Endothelial cell of umbilical vein (primary cell): ENCODE measurements at regions not wholly inside any gene's neighbourhood (a gene's known extent, or its start where the extent isn't known, plus 50 kb on each side); places are given as distances from the start of the nearest gene placed in this dataset.

ENCODE experiments used
- BruUV-seq: library from RNA; stranded (reverse); fragments of 400-500 nt; replicated peaks from 2 replicates; lab custom pipeline; 2021; lab: Mats Ljungman, UMichigan
- CTCF ChIA-PET: fragments of 300-600, 350-600 bp; sonication (Branson Sonifier 250); formaldehyde crosslinking; loops from one replicate; lab custom pipeline; 2021; ENCODE audit warnings: antibody characterized with exemption, inconsistent platforms; lab: Charles Lee
- POLR2A ChIA-PET: fragments of 300-600, 350-600 bp; sonication (Branson Sonifier 250); formaldehyde crosslinking; loops from one replicate; lab custom pipeline; 2021; ENCODE audit warnings: antibody characterized with exemption, inconsistent platforms; lab: Charles Lee
- DNase-seq: peaks from one replicate; pipeline ENCODE4 v3.0.0-alpha.2; 2011; ENCODE audit warnings: low read depth, low spot score
- FAIRE-seq: peaks from 2 replicates; lab custom pipeline; 2011; peaks lifted over from hg19 to GRCh38; lab: Jason Lieb, UNC
- H2AFZ ChIP-seq: 2 replicates; pipeline ENCODE4 v1.6.0; 2012; ENCODE audit warnings: low read depth, low read length, control low read depth, inconsistent platforms
- H3K27ac ChIP-seq: 2 replicates; pipeline ENCODE4 v1.5.1; 2011; ENCODE audit warnings: low read depth, mild to moderate bottlenecking, control low read depth, low read length, moderate library complexity; ENCODE audit not compliant: insufficient read depth
- H3K27me3 ChIP-seq, 2 experiments: 2 replicates each; pipeline versions ENCODE4 v1.6.0 to v1.6.1; 2011; ENCODE audit warnings: low read length in 2 of 2, mixed read lengths in 1 of 2; ENCODE audit not compliant: control insufficient read depth in 2 of 2, insufficient read depth in 2 of 2
- H3K36me3 ChIP-seq, 2 experiments: 2 replicates in 1 of 2; 3 replicates in 1 of 2; pipeline ENCODE4 v1.5.1; 2011; ENCODE audit warnings: low read length in 2 of 2, mild to moderate bottlenecking in 1 of 2, moderate library complexity in 1 of 2; ENCODE audit not compliant: control insufficient read depth in 2 of 2, insufficient read depth in 2 of 2; ENCODE audit errors: extremely low read depth in 1 of 2
- H3K4me1 ChIP-seq: 3 replicates; pipeline ENCODE4 v1.5.1; 2011; ENCODE audit warnings: mild to moderate bottlenecking, low read length; ENCODE audit not compliant: control insufficient read depth, insufficient read depth; ENCODE audit errors: extremely low read depth
- H3K4me2 ChIP-seq: 2 replicates; pipeline ENCODE4 v1.6.1; 2011; ENCODE audit warnings: low read length, control low read depth, mixed read lengths; ENCODE audit not compliant: insufficient read depth
- H3K4me3 ChIP-seq, 3 experiments: fragments of 200-600 bp in 1 of 3; sonication (generic), shearing (Covaris generic) in 1 of 3; replicated peaks in 1 of 3; 2 replicates each; pipeline ENCODE4 v1.5.1; 2011 to 2016; ENCODE audit warnings: control low read depth in 3 of 3, low read length in 3 of 3, mild to moderate bottlenecking in 2 of 3, inconsistent platforms in 1 of 3, low read depth in 1 of 3, moderate library complexity in 1 of 3; ENCODE audit not compliant: insufficient read depth in 1 of 3
- H3K79me2 ChIP-seq: 2 replicates; pipeline ENCODE4 v1.6.0; 2012; ENCODE audit warnings: low read length, inconsistent platforms; ENCODE audit not compliant: control insufficient read depth, insufficient read depth
- H3K9ac ChIP-seq: replicated peaks from 2 replicates; pipeline ENCODE3; 2011; ENCODE audit warnings: low read length, control low read depth; ENCODE audit not compliant: insufficient read depth; ENCODE audit errors: extremely low read depth
- H3K9me1 ChIP-seq: replicated peaks from 3 replicates; pipeline ENCODE4 v1.6.0; 2011; ENCODE audit warnings: mild to moderate bottlenecking, low read length; ENCODE audit not compliant: control insufficient read depth, insufficient read depth; ENCODE audit errors: extremely low read depth
- H3K9me3 ChIP-seq: replicated peaks from 2 replicates; pipeline ENCODE4 v1.5.1; 2012; ENCODE audit warnings: low read length, inconsistent platforms; ENCODE audit not compliant: control insufficient read depth, insufficient read depth
- H4K20me1 ChIP-seq: replicated peaks from 2 replicates; pipeline ENCODE3; 2011; ENCODE audit warnings: mild to moderate bottlenecking, low read length; ENCODE audit not compliant: control insufficient read depth, insufficient read depth; ENCODE audit errors: extremely low read depth
- EZH2 ChIP-seq: IDR thresholded peaks from 2 replicates; pipeline ENCODE4 v1.6.1; 2012; ENCODE audit warnings: borderline replicate concordance, low read depth, mild to moderate bottlenecking, moderate library complexity, low read length, inconsistent platforms; ENCODE audit not compliant: severe bottlenecking
- FOS ChIP-seq: IDR thresholded peaks from 2 replicates; pipeline ENCODE4 v1.6.1; 2011; ENCODE audit warnings: mild to moderate bottlenecking, low read length, moderate library complexity, borderline replicate concordance; ENCODE audit not compliant: insufficient read depth
- GATA2 ChIP-seq: IDR thresholded peaks from 2 replicates; pipeline ENCODE4 v1.7.0; 2011; ENCODE audit warnings: low read depth, mild to moderate bottlenecking, moderate library complexity, mixed read lengths, low read length; ENCODE audit not compliant: insufficient read length, insufficient read depth
- JUN ChIP-seq: IDR thresholded peaks from 2 replicates; pipeline ENCODE4 v1.6.1; 2011; ENCODE audit warnings: borderline replicate concordance, low read depth; ENCODE audit not compliant: insufficient read length, insufficient read depth
- MAX ChIP-seq: IDR thresholded peaks from 2 replicates; pipeline ENCODE4 v1.6.1; 2011; ENCODE audit not compliant: insufficient read depth, insufficient read length
- MYC ChIP-seq: IDR thresholded peaks from one replicate; pipeline ENCODE4 v1.6.1; 2011; ENCODE audit warnings: mild to moderate bottlenecking, low read depth, low read length
- POLR2A ChIP-seq: IDR thresholded peaks from 2 replicates; pipeline ENCODE4 v1.6.1; 2012; ENCODE audit warnings: low read depth, mild to moderate bottlenecking, control low read depth, low read length
- POLR2AphosphoS5 ChIP-seq: IDR thresholded peaks from 2 replicates; pipeline ENCODE4 v1.6.1; 2012; ENCODE audit warnings: low read depth, mild to moderate bottlenecking, control low read depth, low read length, moderate library complexity; ENCODE audit not compliant: insufficient read depth
- dilution Hi-C: fragments of 300-500 bp; cut with MboI; formaldehyde crosslinking; loops from one replicate; pipeline ENCODE4 v1.15.0; 2019; ENCODE audit warnings: low sequenced_read_pairs; ENCODE audit not compliant: extremely low pct_ligation_motif_present
- intact Hi-C: fragments of 100-400 bp; cut with micrococcal nuclease; formaldehyde crosslinking; loops from one replicate; pipeline ENCODE4 v1.10.0; 2022

GRCh38 chr17:15076991-15077663 is 188.0 kb downstream of the PMP22 start:
- intact Hi-C loops: no loop called here
- ChIA-PET POLR2A (no interaction called here), CTCF (no interaction called here)
- dilution Hi-C loops: no loop called here
- Histone ChIP-seq H2AFZ (no peak overlapping the region), H3K27ac (no peak overlapping the region), H3K4me1 (no peaks in the 10 kb centered on the region), H3K4me2 (no peak overlapping the region), H3K9ac (no peak overlapping the region), H3K79me2 (no peaks in the 10 kb centered on the region), H3K9me3 (no peaks in the 10 kb centered on the region), H3K27me3 (no peaks in the 10 kb centered on the region), H3K36me3 (no peaks in the 10 kb centered on the region), H3K9me1 (no peaks in the 10 kb centered on the region), H3K4me3 (no peak overlapping the region), H4K20me1 (no peaks in the 10 kb centered on the region)
- TF ChIP-seq POLR2A: no peak
- no peak for TF ChIP-seq GATA2
- TF ChIP-seq JUN: no peak
- DNase-seq (no peak), FAIRE-seq (no peak)
- no TSS peak for BruUV-seq

GRCh38 chr17:15051933-15052332 is 213.2 kb downstream of the PMP22 start:
- Histone ChIP-seq H3K27me3 (no peaks in the 10 kb centered on the region), H4K20me1 (no peaks in the 10 kb centered on the region), H3K9ac (no peak overlapping the region), H3K36me3 (no peaks in the 10 kb centered on the region), H3K4me2 (no peak overlapping the region), H3K9me3 (no peaks in the 10 kb centered on the region), H3K4me3 (no peak overlapping the region), H3K9me1 (no peaks in the 10 kb centered on the region), H3K79me2 (no peaks in the 10 kb centered on the region), H2AFZ (no peak overlapping the region), H3K4me1 (no peaks in the 10 kb centered on the region), H3K27ac (no peak overlapping the region)
- DNase-seq (no peak), FAIRE-seq (no peak)
- ChIA-PET CTCF (no interaction called here), POLR2A (no interaction called here)
- dilution Hi-C loops: no loop called here
- BruUV-seq: no TSS peak
- intact Hi-C loops: no loop called here
- TF ChIP-seq FOS: no peak
- no peak for TF ChIP-seq POLR2A
- TF ChIP-seq MYC: no peak
- no peak for TF ChIP-seq JUN
- TF ChIP-seq POLR2AphosphoS5: no peak
- TF ChIP-seq GATA2: no peak
- TF ChIP-seq EZH2: no peak
- no peak for TF ChIP-seq MAX
